Neural cell (in vitro differentiated cells): ENCODE measurements at regions not wholly inside any gene's neighbourhood (a gene's known extent, or its start where the extent isn't known, plus 50 kb on each side); places are given as distances from the start of the nearest gene placed in this dataset.

Source experiments
- H2AFZ ChIP-seq: fragments of 200-600, 300-800 bp; sonication (generic), shearing (Covaris generic); 2 replicates; pipeline ENCODE4 v1.6.0; 2014; ENCODE audit warnings: low read depth, mild to moderate bottlenecking, antibody characterized with exemption, low read length, moderate library complexity
- H3F3A ChIP-seq: fragments of 200-600 bp; shearing (Covaris generic); 2 replicates; pipeline ENCODE4 v1.6.1; 2016; ENCODE audit warnings: mild to moderate bottlenecking, moderate library complexity, mixed read lengths, antibody characterized with exemption, low read length; ENCODE audit not compliant: insufficient read depth, poor library complexity, severe bottlenecking
- H3K27ac ChIP-seq: fragments of 200-600, 300-800 bp; sonication (generic), shearing (Covaris generic); 2 replicates; pipeline ENCODE4 v1.5.1; 2014; ENCODE audit warnings: mild to moderate bottlenecking, low read length, moderate library complexity
- H3K27me3 ChIP-seq: fragments of 300-800, 200-600 bp; sonication (generic), shearing (Covaris generic); 2 replicates; pipeline ENCODE4 v1.6.0; 2014; ENCODE audit warnings: mild to moderate bottlenecking, low read depth, low read length, moderate library complexity; ENCODE audit not compliant: insufficient read depth
- H3K36me3 ChIP-seq: fragments of 300-800, 200-600 bp; sonication (generic), shearing (Covaris generic); 2 replicates; pipeline ENCODE4 v1.5.1; 2014; ENCODE audit warnings: mild to moderate bottlenecking, antibody characterized with exemption, low read length, moderate library complexity; ENCODE audit not compliant: insufficient read depth
- H3K4me2 ChIP-seq: fragments of 300-800, 200-600 bp; sonication (generic), shearing (Covaris generic); 2 replicates; pipeline ENCODE4 v1.6.0; 2014; ENCODE audit warnings: mild to moderate bottlenecking, low read length
- H3K4me3 ChIP-seq: fragments of 300-800, 200-600 bp; sonication (generic), shearing (Covaris generic); 2 replicates; pipeline ENCODE4 v1.5.1; 2014; ENCODE audit warnings: mild to moderate bottlenecking, low read length, moderate library complexity
- H3K79me2 ChIP-seq: fragments of 200-600 bp; shearing (Covaris generic); replicated peaks from 2 replicates; pipeline ENCODE4 v1.6.0; 2014; ENCODE audit warnings: mild to moderate bottlenecking, low read length, moderate library complexity; ENCODE audit not compliant: insufficient read depth
- H3K9ac ChIP-seq: fragments of 300-800, 200-600 bp; sonication (generic), shearing (Covaris generic); 2 replicates; pipeline ENCODE4 v1.6.1; 2016; ENCODE audit warnings: mild to moderate bottlenecking, low read length, mixed read lengths
- H3K9me2 ChIP-seq: fragments of 200-600 bp; shearing (Covaris generic); 2 replicates; pipeline ENCODE4 v1.6.1; 2016; ENCODE audit warnings: mild to moderate bottlenecking, low read length, mixed read lengths; ENCODE audit not compliant: insufficient read depth
- H3K9me3 ChIP-seq: fragments of 200-600, 300-800 bp; sonication (generic), shearing (Covaris generic); 2 replicates; pipeline ENCODE4 v1.6.1; 2016; ENCODE audit warnings: mild to moderate bottlenecking, mixed run types, low read length, moderate library complexity, mixed read lengths
- H4K20me1 ChIP-seq: fragments of 200-600 bp; shearing (Covaris generic); 2 replicates; pipeline ENCODE4 v1.6.1; 2016; ENCODE audit warnings: mild to moderate bottlenecking, mixed run types; ENCODE audit not compliant: insufficient read depth
- EP300 ChIP-seq: fragments of 450-650 bp; conservative IDR thresholded peaks from 2 replicates; pipeline ENCODE4 v1.6.1; 2014; ENCODE audit warnings: antibody characterized with exemption, mild to moderate bottlenecking, moderate library complexity; ENCODE audit not compliant: poor library complexity, severe bottlenecking
- EZH2 ChIP-seq: fragments of 200-600, 300-800 bp; shearing (Covaris generic), sonication (generic); IDR thresholded peaks from 2 replicates; pipeline ENCODE4 v1.6.1; 2014; ENCODE audit warnings: antibody characterized with exemption, low read length, borderline replicate concordance, mild to moderate bottlenecking; ENCODE audit not compliant: insufficient read depth, poor library complexity, severe bottlenecking
- MXI1 ChIP-seq: fragments of 450-650 bp; conservative IDR thresholded peaks from 2 replicates; pipeline ENCODE4 v1.6.1; 2014; ENCODE audit warnings: antibody characterized with exemption, mild to moderate bottlenecking; ENCODE audit not compliant: poor library complexity, severe bottlenecking
- POLR2AphosphoS5 ChIP-seq: IDR thresholded peaks from 2 replicates; pipeline ENCODE4 v1.6.1; 2012
- RAD21 ChIP-seq: fragments of 450-650 bp; conservative IDR thresholded peaks from 2 replicates; pipeline ENCODE4 v1.6.1; 2014; ENCODE audit warnings: antibody characterized with exemption, mild to moderate bottlenecking, moderate library complexity
- SMC3 ChIP-seq: fragments of 450-650 bp; conservative IDR thresholded peaks from 2 replicates; pipeline ENCODE4 v1.6.1; 2014; ENCODE audit warnings: antibody characterized with exemption, mild to moderate bottlenecking, moderate library complexity; ENCODE audit not compliant: poor library complexity
- TAF1 ChIP-seq: IDR thresholded peaks from 2 replicates; pipeline ENCODE4 v1.6.1; 2012; ENCODE audit warnings: low read depth
- TF ChIP-seq, protein P1 (sequence below): IDR thresholded peaks from 2 replicates; pipeline ENCODE4 v1.6.1; 2012; ENCODE audit warnings: borderline replicate concordance
- TF ChIP-seq, protein P2 (sequence below): fragments of 450-650 bp; IDR thresholded peaks from 2 replicates; pipeline ENCODE4 v1.5.1; 2014; ENCODE audit warnings: antibody characterized with exemption, mild to moderate bottlenecking, moderate library complexity; ENCODE audit not compliant: poor library complexity, severe bottlenecking

DNA sequence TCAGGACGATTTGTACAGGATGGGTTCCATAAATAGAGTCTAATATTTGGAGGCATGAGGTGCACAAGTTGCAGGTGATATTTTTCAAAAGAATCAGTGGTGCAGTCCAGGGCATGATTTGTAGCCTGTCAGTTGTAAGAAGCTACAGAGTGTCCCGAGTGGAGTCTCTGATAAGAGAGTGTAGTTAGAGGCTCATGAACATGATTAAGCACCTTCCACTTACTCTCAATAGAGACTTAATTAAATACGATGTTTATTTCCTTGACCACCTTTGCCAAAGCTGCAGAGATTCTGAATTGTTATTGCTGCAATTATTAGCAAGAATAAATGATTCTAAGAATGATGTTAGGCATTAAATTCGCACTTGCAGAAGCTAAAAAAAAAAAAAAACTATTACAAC lies 218.4 kb upstream of the LRTM1 start:
- Histone ChIP-seq H3K36me3 (no peaks in the 10 kb centered on the region), H3K4me3 (no peak overlapping the region), H3K79me2 (no peaks in the 10 kb centered on the region), H4K20me1 (no peaks in the 10 kb centered on the region), H3K9ac (no peak overlapping the region), H3K27ac (no peak overlapping the region), H3K9me2 (no peaks in the 10 kb centered on the region), H3F3A (no peaks in the 10 kb centered on the region), H3K27me3 (no peaks in the 10 kb centered on the region), H3K4me2 (no peak overlapping the region), H2AFZ (no peak overlapping the region), H3K9me3 (no peaks in the 10 kb centered on the region)
- TF ChIP-seq RAD21 (no peak), MXI1 (no peak), POLR2AphosphoS5 (no peak), SMC3 (no peak), TAF1 (no peak), EP300 (no peak), EZH2 (no peak)
- TF ChIP-seq, protein P1, sequence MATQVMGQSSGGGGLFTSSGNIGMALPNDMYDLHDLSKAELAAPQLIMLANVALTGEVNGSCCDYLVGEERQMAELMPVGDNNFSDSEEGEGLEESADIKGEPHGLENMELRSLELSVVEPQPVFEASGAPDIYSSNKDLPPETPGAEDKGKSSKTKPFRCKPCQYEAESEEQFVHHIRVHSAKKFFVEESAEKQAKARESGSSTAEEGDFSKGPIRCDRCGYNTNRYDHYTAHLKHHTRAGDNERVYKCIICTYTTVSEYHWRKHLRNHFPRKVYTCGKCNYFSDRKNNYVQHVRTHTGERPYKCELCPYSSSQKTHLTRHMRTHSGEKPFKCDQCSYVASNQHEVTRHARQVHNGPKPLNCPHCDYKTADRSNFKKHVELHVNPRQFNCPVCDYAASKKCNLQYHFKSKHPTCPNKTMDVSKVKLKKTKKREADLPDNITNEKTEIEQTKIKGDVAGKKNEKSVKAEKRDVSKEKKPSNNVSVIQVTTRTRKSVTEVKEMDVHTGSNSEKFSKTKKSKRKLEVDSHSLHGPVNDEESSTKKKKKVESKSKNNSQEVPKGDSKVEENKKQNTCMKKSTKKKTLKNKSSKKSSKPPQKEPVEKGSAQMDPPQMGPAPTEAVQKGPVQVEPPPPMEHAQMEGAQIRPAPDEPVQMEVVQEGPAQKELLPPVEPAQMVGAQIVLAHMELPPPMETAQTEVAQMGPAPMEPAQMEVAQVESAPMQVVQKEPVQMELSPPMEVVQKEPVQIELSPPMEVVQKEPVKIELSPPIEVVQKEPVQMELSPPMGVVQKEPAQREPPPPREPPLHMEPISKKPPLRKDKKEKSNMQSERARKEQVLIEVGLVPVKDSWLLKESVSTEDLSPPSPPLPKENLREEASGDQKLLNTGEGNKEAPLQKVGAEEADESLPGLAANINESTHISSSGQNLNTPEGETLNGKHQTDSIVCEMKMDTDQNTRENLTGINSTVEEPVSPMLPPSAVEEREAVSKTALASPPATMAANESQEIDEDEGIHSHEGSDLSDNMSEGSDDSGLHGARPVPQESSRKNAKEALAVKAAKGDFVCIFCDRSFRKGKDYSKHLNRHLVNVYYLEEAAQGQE, result no peak
- TF ChIP-seq, protein P2, sequence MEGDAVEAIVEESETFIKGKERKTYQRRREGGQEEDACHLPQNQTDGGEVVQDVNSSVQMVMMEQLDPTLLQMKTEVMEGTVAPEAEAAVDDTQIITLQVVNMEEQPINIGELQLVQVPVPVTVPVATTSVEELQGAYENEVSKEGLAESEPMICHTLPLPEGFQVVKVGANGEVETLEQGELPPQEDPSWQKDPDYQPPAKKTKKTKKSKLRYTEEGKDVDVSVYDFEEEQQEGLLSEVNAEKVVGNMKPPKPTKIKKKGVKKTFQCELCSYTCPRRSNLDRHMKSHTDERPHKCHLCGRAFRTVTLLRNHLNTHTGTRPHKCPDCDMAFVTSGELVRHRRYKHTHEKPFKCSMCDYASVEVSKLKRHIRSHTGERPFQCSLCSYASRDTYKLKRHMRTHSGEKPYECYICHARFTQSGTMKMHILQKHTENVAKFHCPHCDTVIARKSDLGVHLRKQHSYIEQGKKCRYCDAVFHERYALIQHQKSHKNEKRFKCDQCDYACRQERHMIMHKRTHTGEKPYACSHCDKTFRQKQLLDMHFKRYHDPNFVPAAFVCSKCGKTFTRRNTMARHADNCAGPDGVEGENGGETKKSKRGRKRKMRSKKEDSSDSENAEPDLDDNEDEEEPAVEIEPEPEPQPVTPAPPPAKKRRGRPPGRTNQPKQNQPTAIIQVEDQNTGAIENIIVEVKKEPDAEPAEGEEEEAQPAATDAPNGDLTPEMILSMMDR, result no peak

DNA sequence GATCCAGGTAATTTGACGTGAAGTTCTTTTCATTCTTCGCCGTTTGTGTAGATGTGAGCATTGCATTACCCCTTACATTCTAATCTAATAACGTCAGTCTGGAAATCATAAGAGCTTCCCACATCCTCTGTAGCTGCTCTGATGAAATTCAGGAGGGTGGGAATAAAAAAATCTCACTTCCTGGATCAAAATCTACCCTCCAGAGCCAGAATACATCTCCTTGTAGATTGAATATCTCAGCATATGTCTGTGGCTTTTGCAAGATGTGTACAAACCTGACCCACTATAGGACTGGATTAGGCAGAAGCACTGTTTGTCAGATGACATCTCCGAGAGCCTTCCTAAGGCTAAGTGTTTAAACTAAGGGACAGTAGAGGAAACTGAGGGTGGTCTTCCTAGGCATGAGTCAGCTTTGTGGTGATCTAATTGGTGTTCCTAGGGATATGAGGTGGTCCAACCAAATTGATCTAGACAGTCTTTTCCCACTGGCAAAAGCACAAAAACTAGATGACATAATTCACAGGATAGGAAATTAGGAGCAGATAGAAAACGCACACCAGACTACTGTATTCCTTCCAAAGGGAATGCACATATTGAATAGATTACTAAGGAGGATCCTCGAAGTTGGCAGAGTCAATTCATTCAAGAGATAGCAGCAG lies 216.3 kb upstream of the LRTM1 start:
- H2AFZ ChIP-seq, result no peak overlapping the region
- no peaks in the 10 kb centered on the region for H3K9me3 ChIP-seq
- H3K4me2 ChIP-seq, result no peak overlapping the region

More for the DNA sequence above, 216.3 kb upstream of the LRTM1 start:
- TF ChIP-seq EP300 (no peak), SMC3 (no peak), MXI1 (no peak), POLR2AphosphoS5 (no peak), EZH2 (no peak), TAF1 (no peak), RAD21 (no peak)
- TF ChIP-seq, protein P1, result no peak
- TF ChIP-seq, protein P2, result no peak
- H4K20me1 ChIP-seq, result no peaks in the 10 kb centered on the region
- no peak overlapping the region for H3K27ac ChIP-seq
- no peak overlapping the region for H3K4me3 ChIP-seq
- no peaks in the 10 kb centered on the region for H3K36me3 ChIP-seq
- H3K27me3 ChIP-seq, result no peaks in the 10 kb centered on the region
- no peaks in the 10 kb centered on the region for H3F3A ChIP-seq
- no peak overlapping the region for H3K9ac ChIP-seq
- no peaks in the 10 kb centered on the region for H3K79me2 ChIP-seq
- H3K9me2 ChIP-seq, result no peaks in the 10 kb centered on the region
